GM21619 (cell line): ENCODE measurements at regions not wholly inside any gene's neighbourhood (a gene's known extent, or its start where the extent isn't known, plus 50 kb on each side); places are given as distances from the start of the nearest gene placed in this dataset.
"Not testable (repeated sequence)": the region's sequence is repeated elsewhere in the genome, so short reads cannot be mapped to it uniquely, and the experiment has no call there.

Experiments used
- ATAC-seq: cut with Tn5 transposase; IDR thresholded peaks from one replicate; pipeline ENCODE4 v1.9.1; 2021; ENCODE audit not compliant: unreplicated experiment

DNA sequence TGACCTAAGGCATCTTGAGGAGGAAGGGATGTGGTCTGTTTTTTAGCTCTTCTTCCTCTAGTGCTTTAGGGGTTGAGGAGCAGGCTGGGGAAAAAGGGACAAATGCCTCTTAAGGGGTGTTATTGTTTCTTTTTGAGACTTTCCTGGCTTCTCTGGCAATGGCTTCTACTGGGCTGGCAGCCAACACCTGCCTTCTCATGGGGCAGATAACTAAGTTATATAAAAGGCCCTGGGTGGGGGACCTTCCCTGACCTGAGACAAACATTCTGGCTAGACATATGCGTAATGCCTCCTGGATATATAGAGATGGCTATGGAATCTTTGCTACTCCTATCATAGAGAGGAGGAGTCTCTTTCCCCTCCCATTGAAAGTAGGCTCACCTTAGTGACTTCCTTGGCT, 179.2 kb upstream of the PROK2 start:
- ATAC-seq: no peak

GRCh38 chr3:71962561-71963240, 177.8 kb upstream of the PROK2 start:
- no peak for ATAC-seq

GRCh38 chr3:71961891-71962290, 176.9 kb upstream of the PROK2 start:
- ATAC-seq: no peak

- ATAC-seq: no peak
These were observed 176.4 kb upstream of the PROK2 start for GRCh38 chr3:71961378-71961777.

DNA sequence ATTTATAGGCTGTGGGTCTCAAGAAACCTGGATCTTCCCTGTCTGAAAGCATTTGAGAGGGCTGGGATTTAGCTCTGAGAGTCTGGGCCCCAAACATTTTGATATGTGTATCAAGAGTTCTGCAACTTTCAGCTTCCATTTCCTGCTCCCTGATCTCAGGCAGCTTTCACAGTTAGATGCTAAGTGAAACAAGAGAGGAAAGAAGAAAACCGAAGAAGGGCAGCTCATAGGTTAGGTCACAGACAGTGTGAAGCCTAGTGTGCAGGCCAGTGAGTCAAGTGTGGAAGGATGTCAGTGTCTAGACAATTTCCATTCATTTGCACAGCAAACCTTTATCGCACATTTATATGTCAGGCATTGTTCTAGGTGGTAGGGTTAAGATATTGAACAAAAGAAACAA, 173.6 kb upstream of the PROK2 start:
- no peak for ATAC-seq

DNA sequence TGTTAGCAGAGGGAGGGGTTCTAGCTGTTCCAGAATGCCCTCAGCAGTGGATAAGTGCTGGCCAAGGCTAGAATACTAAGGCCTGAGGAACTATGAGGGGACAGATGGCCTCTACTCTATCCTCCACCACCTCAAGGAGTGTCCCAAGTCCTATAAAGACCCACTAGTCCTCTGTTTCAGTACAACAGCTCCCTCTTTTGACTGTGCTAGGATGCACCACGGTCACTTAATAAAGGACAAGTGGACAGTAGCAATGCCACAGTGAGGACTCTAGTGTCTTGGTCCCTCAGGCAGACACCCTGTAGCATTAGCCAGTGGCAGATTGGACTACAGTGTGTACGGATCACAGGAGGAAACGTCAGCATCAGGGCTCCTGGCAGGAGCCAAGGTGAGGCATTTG, 171.8 kb upstream of the PROK2 start:
- no peak for ATAC-seq

DNA sequence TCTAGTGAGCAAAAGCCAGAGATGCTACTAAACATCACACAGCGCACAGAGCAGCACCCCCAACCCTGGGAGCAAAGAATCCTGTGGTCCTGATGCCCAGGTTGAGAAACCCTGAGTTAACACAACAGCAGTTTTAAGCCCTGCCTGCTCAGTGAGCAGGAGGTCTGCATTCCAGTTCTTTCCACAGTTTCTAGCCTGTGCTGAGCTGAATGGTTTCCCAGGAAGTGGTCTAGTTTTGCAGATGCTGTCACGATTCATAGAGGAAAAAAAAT, 171.1 kb upstream of the PROK2 start:
- peak; percentile 12 for ATAC-seq

DNA sequence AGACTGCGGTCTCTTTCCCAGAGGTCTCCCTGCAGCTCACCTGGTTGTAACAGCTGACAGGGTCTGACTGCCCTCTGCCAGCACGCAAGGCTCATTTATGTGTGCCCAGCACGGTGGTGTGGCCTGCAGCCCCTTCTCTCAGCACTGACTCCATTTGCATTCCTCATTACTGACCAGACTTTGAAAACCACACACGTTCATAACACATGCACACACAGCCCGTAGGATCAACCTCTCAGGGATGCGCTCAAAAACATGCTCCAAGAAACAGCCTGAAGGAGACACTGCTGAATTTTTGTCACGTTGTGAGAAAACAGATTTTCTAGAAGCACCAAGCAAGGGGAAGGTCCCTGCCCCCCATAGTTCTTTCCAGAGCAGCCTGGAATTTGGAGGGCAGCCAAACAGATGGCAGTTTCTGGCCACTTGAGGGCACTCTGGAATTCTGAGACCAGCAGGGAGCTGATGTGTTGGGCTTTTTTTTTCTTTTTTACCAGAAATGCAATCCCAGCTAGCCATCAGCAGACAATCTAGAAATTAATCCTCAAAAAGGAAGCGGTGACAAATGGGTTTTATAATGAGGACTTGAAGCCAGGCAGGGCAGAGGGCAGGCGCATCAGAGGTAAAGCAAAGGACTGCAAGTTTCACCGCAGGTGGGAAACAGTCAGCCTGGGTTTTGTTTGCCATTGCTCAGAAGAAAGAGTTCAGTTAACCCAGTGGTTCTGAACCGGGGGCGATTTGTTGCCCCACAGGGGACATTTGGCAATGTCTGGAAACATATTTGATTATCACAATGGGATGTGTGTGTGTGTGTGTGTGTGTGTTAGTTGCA, 170.5 kb upstream of the PROK2 start:
- peak; percentile 43 for ATAC-seq

DNA sequence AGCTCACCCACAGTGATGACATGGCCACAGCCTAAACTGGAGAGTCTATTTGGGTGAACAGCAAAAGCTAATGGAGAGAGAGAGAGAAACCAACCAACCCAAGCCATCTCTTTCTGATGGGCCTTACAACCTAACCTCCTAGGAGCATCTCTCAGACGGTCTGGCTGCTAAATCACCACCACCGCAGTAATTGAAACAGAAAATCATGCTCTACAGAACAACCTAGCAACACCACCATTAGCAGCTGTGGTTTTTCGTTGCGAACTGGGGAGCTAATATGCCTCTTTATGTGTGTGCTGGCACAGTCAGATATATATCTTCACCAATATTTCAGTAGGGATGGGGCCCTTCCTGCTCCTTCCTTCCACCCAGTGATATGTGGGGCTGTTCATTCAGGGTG, 166.9 kb upstream of the PROK2 start:
- no peak for ATAC-seq

DNA sequence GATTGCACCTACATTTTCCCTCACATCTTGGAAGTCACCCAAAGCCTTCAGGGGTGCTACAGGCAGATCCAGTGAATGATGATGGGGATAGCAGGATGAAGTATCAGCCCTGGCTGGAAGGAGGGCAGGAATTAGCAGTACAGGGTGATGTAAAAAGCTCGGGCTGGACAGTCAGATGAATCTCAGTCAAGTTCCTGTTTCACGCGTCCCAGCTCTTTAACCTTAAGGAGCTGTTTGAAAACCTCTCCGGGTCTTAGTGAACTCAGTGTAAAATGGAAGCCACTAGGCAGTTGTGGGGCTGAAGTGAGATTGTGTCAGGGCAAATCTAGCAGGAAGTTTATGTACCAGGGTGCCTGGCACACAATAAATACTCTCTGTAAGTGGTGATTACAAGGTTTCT, 166.4 kb upstream of the PROK2 start:
- no peak for ATAC-seq

DNA sequence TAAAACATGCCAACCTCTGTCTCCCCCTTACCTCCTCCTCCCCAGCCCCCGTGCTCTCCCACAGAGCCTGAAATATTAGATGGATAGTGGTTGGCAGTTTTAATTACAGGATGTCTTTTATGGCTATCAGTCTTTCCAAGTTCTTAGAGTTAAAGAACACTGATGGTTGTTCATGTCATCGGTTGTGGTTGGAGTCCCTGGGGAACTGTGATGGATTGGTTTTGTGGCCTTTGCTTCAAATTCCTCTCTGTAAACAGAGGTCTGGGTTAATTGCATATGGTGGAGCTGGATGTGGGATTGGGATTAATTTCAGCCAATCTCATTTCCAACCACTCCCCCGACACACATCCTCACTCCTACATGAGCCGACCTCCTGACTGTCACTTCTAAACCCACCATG, 164.5 kb upstream of the PROK2 start:
- no peak for ATAC-seq

GRCh38 chr3:71944482-71945065, 159.6 kb upstream of the PROK2 start:
- no peak for ATAC-seq

GRCh38 chr3:71942432-71943187, 157.7 kb upstream of the PROK2 start:
- no peak for ATAC-seq

DNA sequence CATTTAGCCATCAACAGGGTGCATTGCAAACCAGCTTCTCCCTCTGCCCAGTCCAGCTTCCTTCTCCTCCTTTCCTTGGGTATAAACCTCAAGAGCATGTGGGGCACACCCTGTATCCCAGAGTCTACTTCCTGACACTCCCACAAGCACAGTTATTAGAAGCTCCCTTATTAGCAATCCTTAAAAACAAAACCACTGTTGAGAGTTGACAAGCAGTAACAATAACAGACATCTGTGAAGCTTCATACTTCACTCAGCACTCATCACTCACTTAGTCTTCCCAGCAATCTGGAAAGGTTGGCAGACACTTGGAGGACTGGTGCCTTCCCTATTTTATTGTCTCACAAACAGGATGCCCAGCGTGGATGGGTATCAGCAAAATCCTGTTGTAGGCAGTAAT, 155.5 kb upstream of the PROK2 start:
- no peak for ATAC-seq

DNA sequence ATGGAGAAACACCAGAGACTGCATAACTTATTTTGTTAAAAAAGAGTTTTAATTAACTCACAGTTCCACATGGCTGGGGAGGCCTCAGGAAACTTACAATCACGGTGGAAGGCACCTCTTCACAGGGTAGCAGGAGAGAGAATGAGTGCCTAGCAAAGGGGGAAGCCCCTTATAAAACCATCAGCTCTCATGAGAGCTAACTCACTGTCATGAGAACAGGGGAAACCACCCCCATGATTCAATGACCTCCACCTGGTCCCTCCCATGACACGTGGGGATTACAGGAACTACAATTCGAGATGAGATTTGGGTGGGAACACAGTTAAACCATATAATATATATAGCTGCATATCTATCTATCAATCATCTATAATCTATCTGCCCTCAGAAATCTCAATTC, 153.1 kb upstream of the PROK2 start:
- not testable (repeated sequence) for ATAC-seq

- ATAC-seq: no peak
These were observed 151.7 kb upstream of the PROK2 start for GRCh38 chr3:71936681-71937080.

GRCh38 chr3:71934520-71935270, 149.7 kb upstream of the PROK2 start:
- ATAC-seq: no peak

GRCh38 chr3:71931922-71932321, 147.0 kb upstream of the PROK2 start:
- no peak for ATAC-seq

GRCh38 chr3:71930056-71930991, 145.4 kb upstream of the PROK2 start:
- no peak for ATAC-seq

DNA sequence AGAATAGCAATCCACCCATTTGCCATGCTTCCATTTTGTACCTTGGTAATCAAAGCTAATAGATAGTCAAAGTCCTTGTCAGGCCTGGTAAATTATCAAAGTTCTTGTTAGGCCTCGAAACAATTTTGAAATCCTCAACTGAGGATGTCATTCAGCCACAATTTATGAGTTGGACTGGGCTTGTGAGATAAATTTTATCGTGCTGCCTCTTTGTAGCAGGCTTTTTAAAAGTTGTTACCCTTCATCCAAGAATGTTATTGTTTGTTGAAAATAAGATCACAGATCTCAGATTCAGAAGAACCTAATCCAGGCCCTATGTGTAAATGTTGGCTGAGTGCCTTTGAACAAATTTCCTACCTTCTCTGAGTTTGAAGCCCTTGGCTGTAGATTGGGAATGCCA, 143.3 kb upstream of the PROK2 start:
- no peak for ATAC-seq
